HUES6 (cell line): ENCODE measurements at regions not wholly inside any gene's neighbourhood (a gene's known extent, or its start where the extent isn't known, plus 50 kb on each side); places are given as distances from the start of the nearest gene placed in this dataset.

ENCODE experiments used
- H3K27ac ChIP-seq: 2 replicates; pipeline ENCODE4 v1.7.0; 2013; ENCODE audit warnings: low read depth, mild to moderate bottlenecking, low read length, inconsistent platforms
- H3K27me3 ChIP-seq: 2 replicates; pipeline ENCODE4 v1.6.1; 2013; ENCODE audit warnings: low read length; ENCODE audit not compliant: control insufficient read depth, insufficient read depth
- H3K36me3 ChIP-seq: 2 replicates; pipeline ENCODE4 v1.6.1; 2013; ENCODE audit warnings: low read length; ENCODE audit not compliant: control insufficient read depth, insufficient read depth
- H3K4me1 ChIP-seq: 2 replicates; pipeline ENCODE4 v1.6.1; 2013; ENCODE audit warnings: low read length; ENCODE audit not compliant: control insufficient read depth, insufficient read depth
- H3K4me3 ChIP-seq: 2 replicates; pipeline ENCODE4 v1.5.1; 2013; ENCODE audit warnings: low read depth, low read length
- H3K9ac ChIP-seq: one replicate; pipeline ENCODE4 v1.6.1; 2013; ENCODE audit warnings: mild to moderate bottlenecking, low read length
- H3K9me3 ChIP-seq: 2 replicates; pipeline ENCODE4 v1.6.1; 2013; ENCODE audit warnings: low read depth, low read length; ENCODE audit not compliant: control insufficient read depth, insufficient read depth

GRCh38 chr10:10207538-10207937 lies 810.1 kb upstream of the CELF2 start:
- Histone ChIP-seq H3K4me1 (no peaks in the 10 kb centered on the region), H3K4me3 (no peak overlapping the region), H3K9ac (no peak overlapping the region), H3K9me3 (peaks cover 20% of the 10 kb centered on the region), H3K27ac (no peak overlapping the region), H3K27me3 (no peaks in the 10 kb centered on the region), H3K36me3 (no peaks in the 10 kb centered on the region)

GRCh38 chr10:10208196-10208595 lies 809.5 kb upstream of the CELF2 start:
- H3K4me1 ChIP-seq: no peaks in the 10 kb centered on the region
- H3K9me3 ChIP-seq: peaks cover 16% of the 10 kb centered on the region
- no peak overlapping the region for H3K27ac ChIP-seq
- H3K4me3 ChIP-seq: no peak overlapping the region
- no peak overlapping the region for H3K9ac ChIP-seq
- H3K27me3 ChIP-seq: no peaks in the 10 kb centered on the region
- H3K36me3 ChIP-seq: no peaks in the 10 kb centered on the region

- Histone ChIP-seq H3K27ac (no peak overlapping the region), H3K36me3 (no peaks in the 10 kb centered on the region), H3K27me3 (no peaks in the 10 kb centered on the region), H3K9me3 (peaks cover 13% of the 10 kb centered on the region), H3K9ac (no peak overlapping the region), H3K4me3 (no peak overlapping the region), H3K4me1 (no peaks in the 10 kb centered on the region)
Measured at GRCh38 chr10:10209167-10209566, 808.5 kb upstream of the CELF2 start.

- no peaks in the 10 kb centered on the region for H3K9me3 ChIP-seq
- H3K4me3 ChIP-seq: no peak overlapping the region
- no peaks in the 10 kb centered on the region for H3K4me1 ChIP-seq
- H3K27me3 ChIP-seq: no peaks in the 10 kb centered on the region
- no peaks in the 10 kb centered on the region for H3K36me3 ChIP-seq
- no peak overlapping the region for H3K9ac ChIP-seq
- no peak overlapping the region for H3K27ac ChIP-seq
Measured at GRCh38 chr10:10211409-10211808, 806.3 kb upstream of the CELF2 start.

GRCh38 chr10:10213237-10213636 lies 804.4 kb upstream of the CELF2 start:
- no peaks in the 10 kb centered on the region for H3K36me3 ChIP-seq
- no peak overlapping the region for H3K9ac ChIP-seq
- no peak overlapping the region for H3K4me3 ChIP-seq
- no peaks in the 10 kb centered on the region for H3K4me1 ChIP-seq
- no peak overlapping the region for H3K27ac ChIP-seq
- no peaks in the 10 kb centered on the region for H3K9me3 ChIP-seq
- no peaks in the 10 kb centered on the region for H3K27me3 ChIP-seq

GRCh38 chr10:10222304-10222841 lies 795.3 kb upstream of the CELF2 start:
- H3K27ac ChIP-seq: no peak overlapping the region
- no peaks in the 10 kb centered on the region for H3K27me3 ChIP-seq
- H3K36me3 ChIP-seq: no peaks in the 10 kb centered on the region
- H3K9me3 ChIP-seq: no peaks in the 10 kb centered on the region
- H3K9ac ChIP-seq: no peak overlapping the region
- no peaks in the 10 kb centered on the region for H3K4me1 ChIP-seq
- H3K4me3 ChIP-seq: no peak overlapping the region

- H3K4me3 ChIP-seq: no peak overlapping the region
- H3K9me3 ChIP-seq: no peaks in the 10 kb centered on the region
- H3K9ac ChIP-seq: no peak overlapping the region
- no peaks in the 10 kb centered on the region for H3K36me3 ChIP-seq
- no peaks in the 10 kb centered on the region for H3K4me1 ChIP-seq
- H3K27ac ChIP-seq: no peak overlapping the region
- no peaks in the 10 kb centered on the region for H3K27me3 ChIP-seq
Measured at GRCh38 chr10:10223131-10223530, 794.5 kb upstream of the CELF2 start.

- H3K36me3 ChIP-seq: no peaks in the 10 kb centered on the region
- H3K9ac ChIP-seq: no peak overlapping the region
- no peaks in the 10 kb centered on the region for H3K27me3 ChIP-seq
- H3K9me3 ChIP-seq: peaks cover 4% of the 10 kb centered on the region; the same call in 1 of the 2 replicates
- H3K27ac ChIP-seq: no peak overlapping the region
- H3K4me1 ChIP-seq: no peaks in the 10 kb centered on the region
- H3K4me3 ChIP-seq: no peak overlapping the region
Measured at GRCh38 chr10:10225136-10225676, 792.5 kb upstream of the CELF2 start.

GRCh38 chr10:10233229-10233628 lies 784.4 kb upstream of the CELF2 start:
- no peak overlapping the region for H3K4me3 ChIP-seq

GRCh38 chr10:10235003-10235402 lies 782.7 kb upstream of the CELF2 start:
- H3K4me3 ChIP-seq: no peak overlapping the region
- H3K36me3 ChIP-seq: no peaks in the 10 kb centered on the region
- no peaks in the 10 kb centered on the region for H3K27me3 ChIP-seq
- no peak overlapping the region for H3K9ac ChIP-seq
- no peaks in the 10 kb centered on the region for H3K4me1 ChIP-seq
- no peaks in the 10 kb centered on the region for H3K9me3 ChIP-seq
- H3K27ac ChIP-seq: no peak overlapping the region

More at GRCh38 chr10:10233229-10233628, 784.4 kb upstream of the CELF2 start:
- Histone ChIP-seq H3K36me3 (no peaks in the 10 kb centered on the region), H3K27ac (no peak overlapping the region), H3K9me3 (peaks cover 4% of the 10 kb centered on the region; the same call in 1 of the 2 replicates), H3K4me1 (no peaks in the 10 kb centered on the region), H3K27me3 (no peaks in the 10 kb centered on the region), H3K9ac (no peak overlapping the region)

- Histone ChIP-seq H3K4me1 (no peaks in the 10 kb centered on the region), H3K9ac (no peak overlapping the region), H3K27ac (no peak overlapping the region), H3K36me3 (no peaks in the 10 kb centered on the region), H3K9me3 (no peaks in the 10 kb centered on the region; the same call in 1 of the 2 replicates), H3K4me3 (no peak overlapping the region), H3K27me3 (no peaks in the 10 kb centered on the region)
Measured at GRCh38 chr10:10247585-10247984, 770.1 kb upstream of the CELF2 start.
